H7 (cell line): ENCODE measurements at regions not wholly inside any gene's neighbourhood (a gene's known extent, or its start where the extent isn't known, plus 50 kb on each side); places are given as distances from the start of the nearest gene placed in this dataset.

Experiments
- DNase-seq: peaks from one replicate; pipeline ENCODE4 v3.0.0; 2012
- H3K27me3 ChIP-seq: 2 replicates; pipeline ENCODE4 v1.6.0; 2011; ENCODE audit warnings: mild to moderate bottlenecking, low read length; ENCODE audit not compliant: control insufficient read depth, insufficient read depth
- H3K36me3 ChIP-seq: replicated peaks from 2 replicates; pipeline ENCODE4 v1.5.1; 2011; ENCODE audit warnings: low read length; ENCODE audit not compliant: control insufficient read depth, insufficient read depth
- H3K4me3 ChIP-seq: 2 replicates; pipeline ENCODE4 v1.5.1; 2011; ENCODE audit warnings: low read depth, mild to moderate bottlenecking, control low read depth, low read length, moderate library complexity; ENCODE audit not compliant: insufficient read depth

- Histone ChIP-seq H3K4me3 (no peak overlapping the region), H3K36me3 (no peaks in the 10 kb centered on the region), H3K27me3 (no peaks in the 10 kb centered on the region)
- no peak for DNase-seq
These were observed 100.6 kb upstream of the NPHP3 start for GRCh38 chr3:132822837-132823236.

GRCh38 chr3:132822266-132822665, 100.1 kb upstream of the NPHP3 start:
- no peak for DNase-seq
- H3K4me3 ChIP-seq, result no peak overlapping the region
- H3K36me3 ChIP-seq, result no peaks in the 10 kb centered on the region
- no peaks in the 10 kb centered on the region for H3K27me3 ChIP-seq

- Histone ChIP-seq H3K4me3 (no peak overlapping the region), H3K27me3 (no peaks in the 10 kb centered on the region), H3K36me3 (no peaks in the 10 kb centered on the region)
- no peak for DNase-seq
These were observed 99.1 kb upstream of the NPHP3 start for GRCh38 chr3:132821314-132821713.

- no peak for DNase-seq
- H3K36me3 ChIP-seq, result no peaks in the 10 kb centered on the region
- H3K4me3 ChIP-seq, result no peak overlapping the region
- H3K27me3 ChIP-seq, result no peaks in the 10 kb centered on the region
These were observed 96.0 kb upstream of the NPHP3 start for GRCh38 chr3:132818251-132818650.

GRCh38 chr3:132817646-132818177, 95.5 kb upstream of the NPHP3 start:
- no peak overlapping the region for H3K4me3 ChIP-seq
- H3K27me3 ChIP-seq, result no peaks in the 10 kb centered on the region
- H3K36me3 ChIP-seq, result no peaks in the 10 kb centered on the region
- DNase-seq, result no peak

- no peak for DNase-seq
- Histone ChIP-seq H3K27me3 (no peaks in the 10 kb centered on the region), H3K36me3 (no peaks in the 10 kb centered on the region), H3K4me3 (no peak overlapping the region)
These were observed 82.9 kb upstream of the NPHP3 start for GRCh38 chr3:132805071-132805470.

GRCh38 chr3:132804498-132804897, 82.3 kb upstream of the NPHP3 start:
- H3K4me3 ChIP-seq, result no peak overlapping the region
- DNase-seq, result no peak

GRCh38 chr3:132803889-132804288, 81.7 kb upstream of the NPHP3 start:
- no peaks in the 10 kb centered on the region for H3K27me3 ChIP-seq
- no peak overlapping the region for H3K4me3 ChIP-seq
- no peaks in the 10 kb centered on the region for H3K36me3 ChIP-seq
- DNase-seq, result peak; percentile 44

More at GRCh38 chr3:132804498-132804897, 82.3 kb upstream of the NPHP3 start:
- Histone ChIP-seq H3K27me3 (no peaks in the 10 kb centered on the region), H3K36me3 (no peaks in the 10 kb centered on the region)

GRCh38 chr3:132800958-132801357, 78.7 kb upstream of the NPHP3 start:
- DNase-seq, result no peak
- Histone ChIP-seq H3K27me3 (no peaks in the 10 kb centered on the region), H3K36me3 (no peaks in the 10 kb centered on the region)

GRCh38 chr3:132790806-132791205, 68.6 kb upstream of the NPHP3 start:
- Histone ChIP-seq H3K4me3 (no peak overlapping the region), H3K27me3 (no peaks in the 10 kb centered on the region), H3K36me3 (no peaks in the 10 kb centered on the region)
- DNase-seq, result no peak

More at GRCh38 chr3:132800958-132801357, 78.7 kb upstream of the NPHP3 start:
- H3K4me3 ChIP-seq, result no peak overlapping the region

GRCh38 chr3:132789959-132790358, 67.8 kb upstream of the NPHP3 start:
- no peaks in the 10 kb centered on the region for H3K36me3 ChIP-seq

GRCh38 chr3:132788301-132788671, 66.1 kb upstream of the NPHP3 start:
- Histone ChIP-seq H3K4me3 (no peak overlapping the region), H3K36me3 (no peaks in the 10 kb centered on the region), H3K27me3 (no peaks in the 10 kb centered on the region)
- no peak for DNase-seq

More at GRCh38 chr3:132789959-132790358, 67.8 kb upstream of the NPHP3 start:
- DNase-seq, result no peak
- no peak overlapping the region for H3K4me3 ChIP-seq
- no peaks in the 10 kb centered on the region for H3K27me3 ChIP-seq

GRCh38 chr3:132787616-132788300, 65.5 kb upstream of the NPHP3 start:
- H3K36me3 ChIP-seq, result no peaks in the 10 kb centered on the region
- H3K27me3 ChIP-seq, result no peaks in the 10 kb centered on the region
- no peak for DNase-seq
- H3K4me3 ChIP-seq, result no peak overlapping the region

- Histone ChIP-seq H3K36me3 (no peaks in the 10 kb centered on the region), H3K4me3 (no peak overlapping the region), H3K27me3 (no peaks in the 10 kb centered on the region)
- no peak for DNase-seq
These were observed 64.7 kb upstream of the NPHP3 start for GRCh38 chr3:132786890-132787289.

- DNase-seq, result no peak
- no peak overlapping the region for H3K4me3 ChIP-seq
- H3K36me3 ChIP-seq, result no peaks in the 10 kb centered on the region
- no peaks in the 10 kb centered on the region for H3K27me3 ChIP-seq
These were observed 63.1 kb upstream of the NPHP3 start for GRCh38 chr3:132785292-132785691.
